Liver (tissue), 8 donors: ENCODE measurements at regions not wholly inside any gene's neighbourhood (a gene's known extent, or its start where the extent isn't known, plus 50 kb on each side); places are given as distances from the start of the nearest gene placed in this dataset.

ENCODE experiments used
- DNase-seq: peaks from one replicate; pipeline ENCODE4 v3.0.0-alpha.2; 2017; ENCODE audit warnings: low spot score
- H3K27ac ChIP-seq, 2 donors: one replicate each; pipeline ENCODE4 v1.7.0; 2013; ENCODE audit warnings: inconsistent platforms in 2 of 2, low read length in 2 of 2, control low read depth in 1 of 2, low read depth in 1 of 2, mild to moderate bottlenecking in 1 of 2
- H3K27me3 ChIP-seq, 4 donors: one replicate each; pipeline versions ENCODE4 v1.6.1 to v1.7.0; 2013; ENCODE audit warnings: low read length in 3 of 4, inconsistent platforms in 1 of 4, mild to moderate bottlenecking in 1 of 4, moderate library complexity in 1 of 4; ENCODE audit not compliant: control insufficient read depth in 4 of 4, insufficient read depth in 4 of 4
- H3K36me3 ChIP-seq, 4 donors: one replicate each; pipeline versions ENCODE4 v1.6.1 to v1.7.0; 2013; ENCODE audit warnings: low read length in 3 of 4, mild to moderate bottlenecking in 3 of 4, low read depth in 1 of 4, moderate library complexity in 1 of 4; ENCODE audit not compliant: control insufficient read depth in 4 of 4, insufficient read depth in 3 of 4
- H3K4me1 ChIP-seq, 4 donors: one replicate each; pipeline versions ENCODE4 v1.6.1 to v1.7.0; 2013; ENCODE audit warnings: low read length in 3 of 4, mild to moderate bottlenecking in 3 of 4, moderate library complexity in 1 of 4; ENCODE audit not compliant: control insufficient read depth in 4 of 4, insufficient read depth in 4 of 4
- H3K4me3 ChIP-seq, 3 donors: one replicate each; pipeline versions ENCODE4 v1.6.1 to v1.7.0; 2013; ENCODE audit warnings: low read length in 3 of 3, control low read depth in 1 of 3, low read depth in 1 of 3, mild to moderate bottlenecking in 1 of 3
- H3K9ac ChIP-seq, 2 donors: one replicate each; pipeline ENCODE4 v1.7.0; 2013; ENCODE audit warnings: low read length in 2 of 2, mild to moderate bottlenecking in 2 of 2, moderate library complexity in 2 of 2, control low read depth in 1 of 2, low read depth in 1 of 2
- H3K9me3 ChIP-seq, 4 donors: one replicate each; pipeline versions ENCODE4 v1.6.1 to v1.7.0; 2013; ENCODE audit warnings: low read length in 3 of 4; ENCODE audit not compliant: control insufficient read depth in 4 of 4
- HNF4A ChIP-seq, 2 donors: conservative IDR thresholded peaks; 2 replicates each; pipeline ENCODE4 v1.6.1; 2016; ENCODE audit warnings: antibody characterized with exemption in 2 of 2, mild to moderate bottlenecking in 2 of 2
- HNF4G ChIP-seq: IDR thresholded peaks from 2 replicates; pipeline ENCODE4 v1.6.1; 2016; ENCODE audit warnings: antibody characterized with exemption
- RAD21 ChIP-seq, 2 donors: IDR thresholded peaks; 2 replicates each; pipeline ENCODE4 v1.6.1; 2016; ENCODE audit warnings: antibody characterized with exemption in 2 of 2, mild to moderate bottlenecking in 2 of 2
- YY1 ChIP-seq: IDR thresholded peaks from 2 replicates; pipeline ENCODE4 v1.6.1; 2016; ENCODE audit warnings: antibody characterized with exemption, mild to moderate bottlenecking
- WGBS: extraction: QIAGEN DNeasy Blood & Tissue Kit; methylation state at CpG from one replicate; pipeline ENCODE4 v1.1.7; 2013; 5-methylcytosine and 5-hydroxymethylcytosine counted together
- TF ChIP-seq, protein P1 (sequence below): fragments of 150-350 bp; IDR thresholded peaks from 2 replicates; pipeline ENCODE4 v1.5.1; 2017; ENCODE audit warnings: improper control_type of control experiment, low read depth, low read length; ENCODE audit not compliant: missing input control
- TF ChIP-seq, protein P2 (sequence below): IDR thresholded peaks from 2 replicates; pipeline ENCODE4 v1.6.1; 2016; ENCODE audit warnings: antibody characterized with exemption
- TF ChIP-seq, protein P3 (sequence below): IDR thresholded peaks from 2 replicates; pipeline ENCODE4 v1.6.1; 2016; ENCODE audit warnings: antibody characterized with exemption
- TF ChIP-seq, protein P4 (sequence below): IDR thresholded peaks from 2 replicates; pipeline ENCODE4 v1.6.1; 2016; ENCODE audit warnings: antibody characterized with exemption, mild to moderate bottlenecking
- donor health status: healthy.
- donor health status: healthy.
- donor health status: healthy.
- donor health status: healthy.
- donor health status: healthy.

DNA sequence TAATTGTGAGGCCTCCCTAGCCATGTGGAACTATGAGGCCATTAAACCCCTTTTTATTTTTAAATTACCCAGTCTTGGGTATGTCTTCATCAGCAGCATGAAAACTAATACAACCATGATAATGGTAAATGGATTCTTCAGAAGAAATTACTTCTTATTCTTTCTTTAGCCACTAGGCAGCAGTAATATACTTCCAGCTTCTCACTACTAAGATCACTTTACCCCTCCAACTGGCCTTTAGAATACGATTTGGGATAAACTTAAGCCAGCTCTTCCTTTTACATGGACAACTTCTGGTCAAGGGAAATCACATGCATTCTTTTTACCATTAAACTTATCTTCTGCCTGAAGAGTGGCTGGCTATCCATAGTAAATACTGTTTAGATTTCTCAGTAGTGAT is 355.4 kb downstream of the MAN2A1 start:
- no peak for DNase-seq
- H3K9ac ChIP-seq, result no peak overlapping the region
- H3K4me3 ChIP-seq, result no peak overlapping the region
- H3K27ac ChIP-seq, result no peak overlapping the region
- no peaks in the 10 kb centered on the region for H3K36me3 ChIP-seq
- H3K9me3 ChIP-seq, result no peaks in the 10 kb centered on the region
- TF ChIP-seq RAD21 (IDR thresholded peaks at IDR 0.05), result peak; percentile 88 to 90
- TF ChIP-seq, protein P1, sequence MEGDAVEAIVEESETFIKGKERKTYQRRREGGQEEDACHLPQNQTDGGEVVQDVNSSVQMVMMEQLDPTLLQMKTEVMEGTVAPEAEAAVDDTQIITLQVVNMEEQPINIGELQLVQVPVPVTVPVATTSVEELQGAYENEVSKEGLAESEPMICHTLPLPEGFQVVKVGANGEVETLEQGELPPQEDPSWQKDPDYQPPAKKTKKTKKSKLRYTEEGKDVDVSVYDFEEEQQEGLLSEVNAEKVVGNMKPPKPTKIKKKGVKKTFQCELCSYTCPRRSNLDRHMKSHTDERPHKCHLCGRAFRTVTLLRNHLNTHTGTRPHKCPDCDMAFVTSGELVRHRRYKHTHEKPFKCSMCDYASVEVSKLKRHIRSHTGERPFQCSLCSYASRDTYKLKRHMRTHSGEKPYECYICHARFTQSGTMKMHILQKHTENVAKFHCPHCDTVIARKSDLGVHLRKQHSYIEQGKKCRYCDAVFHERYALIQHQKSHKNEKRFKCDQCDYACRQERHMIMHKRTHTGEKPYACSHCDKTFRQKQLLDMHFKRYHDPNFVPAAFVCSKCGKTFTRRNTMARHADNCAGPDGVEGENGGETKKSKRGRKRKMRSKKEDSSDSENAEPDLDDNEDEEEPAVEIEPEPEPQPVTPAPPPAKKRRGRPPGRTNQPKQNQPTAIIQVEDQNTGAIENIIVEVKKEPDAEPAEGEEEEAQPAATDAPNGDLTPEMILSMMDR, result peak; percentile 48
- peak in 1 of 2 donors; percentile 18 for TF ChIP-seq HNF4A (conservative IDR thresholded peaks at IDR 0.05)
- TF ChIP-seq, protein P2, sequence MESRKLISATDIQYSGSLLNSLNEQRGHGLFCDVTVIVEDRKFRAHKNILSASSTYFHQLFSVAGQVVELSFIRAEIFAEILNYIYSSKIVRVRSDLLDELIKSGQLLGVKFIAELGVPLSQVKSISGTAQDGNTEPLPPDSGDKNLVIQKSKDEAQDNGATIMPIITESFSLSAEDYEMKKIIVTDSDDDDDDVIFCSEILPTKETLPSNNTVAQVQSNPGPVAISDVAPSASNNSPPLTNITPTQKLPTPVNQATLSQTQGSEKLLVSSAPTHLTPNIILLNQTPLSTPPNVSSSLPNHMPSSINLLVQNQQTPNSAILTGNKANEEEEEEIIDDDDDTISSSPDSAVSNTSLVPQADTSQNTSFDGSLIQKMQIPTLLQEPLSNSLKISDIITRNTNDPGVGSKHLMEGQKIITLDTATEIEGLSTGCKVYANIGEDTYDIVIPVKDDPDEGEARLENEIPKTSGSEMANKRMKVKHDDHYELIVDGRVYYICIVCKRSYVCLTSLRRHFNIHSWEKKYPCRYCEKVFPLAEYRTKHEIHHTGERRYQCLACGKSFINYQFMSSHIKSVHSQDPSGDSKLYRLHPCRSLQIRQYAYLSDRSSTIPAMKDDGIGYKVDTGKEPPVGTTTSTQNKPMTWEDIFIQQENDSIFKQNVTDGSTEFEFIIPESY, result no peak
- no peaks in the 10 kb centered on the region for H3K4me1 ChIP-seq
- no peaks in the 10 kb centered on the region for H3K27me3 ChIP-seq
- 15% methylated on average over 1 of the region's 1 CpG for WGBS

DNA sequence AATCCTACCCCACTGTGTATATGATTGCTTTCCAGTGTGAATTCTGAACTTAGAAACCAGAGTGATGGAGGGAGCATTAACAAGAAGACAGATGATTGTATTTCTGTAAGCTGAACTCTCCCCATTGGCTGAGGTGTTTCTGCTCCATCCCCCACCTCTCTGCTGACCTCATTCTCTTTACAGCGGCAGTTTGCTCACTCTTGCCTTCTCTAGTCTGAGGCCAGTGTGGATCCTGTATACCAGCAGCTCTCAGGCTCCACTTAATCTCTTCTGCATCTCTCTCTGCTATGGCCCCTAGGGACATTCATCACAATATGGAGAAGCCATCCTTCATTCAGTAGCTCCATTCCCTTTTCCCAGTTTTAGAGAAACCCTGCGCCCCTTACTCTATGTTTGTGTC is 358.8 kb downstream of the MAN2A1 start:
- Histone ChIP-seq H3K9ac (no peak overlapping the region), H3K27ac (no peak overlapping the region), H3K36me3 (no peaks in the 10 kb centered on the region), H3K4me1 (peaks cover 1 to 10% (median 6%) of the 10 kb centered on the region in 4 donors), H3K4me3 (no peak overlapping the region), H3K9me3 (no peaks in the 10 kb centered on the region), H3K27me3 (no peaks in the 10 kb centered on the region)
- no peak for DNase-seq
- WGBS, result 83% methylated on average over 2 of the region's 2 CpGs
- TF ChIP-seq, protein P3, sequence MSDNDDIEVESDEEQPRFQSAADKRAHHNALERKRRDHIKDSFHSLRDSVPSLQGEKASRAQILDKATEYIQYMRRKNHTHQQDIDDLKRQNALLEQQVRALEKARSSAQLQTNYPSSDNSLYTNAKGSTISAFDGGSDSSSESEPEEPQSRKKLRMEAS, result no peak
- TF ChIP-seq HNF4G (no peak), RAD21 (IDR thresholded peaks at IDR 0.05) (no peak), YY1 (no peak)
- TF ChIP-seq, protein P1, result no peak
- TF ChIP-seq, protein P4, sequence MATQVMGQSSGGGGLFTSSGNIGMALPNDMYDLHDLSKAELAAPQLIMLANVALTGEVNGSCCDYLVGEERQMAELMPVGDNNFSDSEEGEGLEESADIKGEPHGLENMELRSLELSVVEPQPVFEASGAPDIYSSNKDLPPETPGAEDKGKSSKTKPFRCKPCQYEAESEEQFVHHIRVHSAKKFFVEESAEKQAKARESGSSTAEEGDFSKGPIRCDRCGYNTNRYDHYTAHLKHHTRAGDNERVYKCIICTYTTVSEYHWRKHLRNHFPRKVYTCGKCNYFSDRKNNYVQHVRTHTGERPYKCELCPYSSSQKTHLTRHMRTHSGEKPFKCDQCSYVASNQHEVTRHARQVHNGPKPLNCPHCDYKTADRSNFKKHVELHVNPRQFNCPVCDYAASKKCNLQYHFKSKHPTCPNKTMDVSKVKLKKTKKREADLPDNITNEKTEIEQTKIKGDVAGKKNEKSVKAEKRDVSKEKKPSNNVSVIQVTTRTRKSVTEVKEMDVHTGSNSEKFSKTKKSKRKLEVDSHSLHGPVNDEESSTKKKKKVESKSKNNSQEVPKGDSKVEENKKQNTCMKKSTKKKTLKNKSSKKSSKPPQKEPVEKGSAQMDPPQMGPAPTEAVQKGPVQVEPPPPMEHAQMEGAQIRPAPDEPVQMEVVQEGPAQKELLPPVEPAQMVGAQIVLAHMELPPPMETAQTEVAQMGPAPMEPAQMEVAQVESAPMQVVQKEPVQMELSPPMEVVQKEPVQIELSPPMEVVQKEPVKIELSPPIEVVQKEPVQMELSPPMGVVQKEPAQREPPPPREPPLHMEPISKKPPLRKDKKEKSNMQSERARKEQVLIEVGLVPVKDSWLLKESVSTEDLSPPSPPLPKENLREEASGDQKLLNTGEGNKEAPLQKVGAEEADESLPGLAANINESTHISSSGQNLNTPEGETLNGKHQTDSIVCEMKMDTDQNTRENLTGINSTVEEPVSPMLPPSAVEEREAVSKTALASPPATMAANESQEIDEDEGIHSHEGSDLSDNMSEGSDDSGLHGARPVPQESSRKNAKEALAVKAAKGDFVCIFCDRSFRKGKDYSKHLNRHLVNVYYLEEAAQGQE, result no peak
